ENCODE measurements at regions not wholly inside any gene's neighbourhood (a gene's known extent, or its start where the extent isn't known, plus 50 kb on each side); places are given as distances from the start of the nearest gene placed in this dataset.
"Not testable (repeated sequence)": the region's sequence is repeated elsewhere in the genome, so short reads cannot be mapped to it uniquely, and the experiment has no call there.

GRCh38 chr2:35112367-35112766, 1243.2 kb upstream of the CRIM1 start:
- not testable (repeated sequence) for TF ChIP-seq POLR2A, POLR2AphosphoS5 (IDR thresholded peaks at IDR 0.05; ENCODE audit: low read depth, low read length)
